ENCODE measurements at regions not wholly inside any gene's neighbourhood (a gene's known extent, or its start where the extent isn't known, plus 50 kb on each side); places are given as distances from the start of the nearest gene placed in this dataset.
"Not testable (repeated sequence)": the region's sequence is repeated elsewhere in the genome, so short reads cannot be mapped to it uniquely, and the experiment has no call there.

- H3K4me3 ChIP-seq (ENCODE audit: low read length), result no peak overlapping the region
- no peak for TF ChIP-seq CTCF (conservative IDR thresholded peaks at IDR 0.05; ENCODE audit: low read length)
- DNase-seq (ENCODE audit: low read depth), result no peak
These were observed 112.9 kb downstream of the FCRL5 start for GRCh38 chr1:157439302-157439954.

GRCh38 chr1:157438613-157439012 is 113.7 kb downstream of the FCRL5 start:
- no peak for TF ChIP-seq CTCF (conservative IDR thresholded peaks at IDR 0.05; ENCODE audit: low read length)
- H3K4me3 ChIP-seq (ENCODE audit: low read length), result no peak overlapping the region
- peak; percentile 7 for DNase-seq (ENCODE audit: low read depth)

- H3K4me3 ChIP-seq (ENCODE audit: low read length), result no peak overlapping the region
- DNase-seq (ENCODE audit: low read depth), result peak; percentile 51
- TF ChIP-seq CTCF (conservative IDR thresholded peaks at IDR 0.05; ENCODE audit: low read length), result no peak
These were observed 114.2 kb downstream of the FCRL5 start for GRCh38 chr1:157438146-157438545.

- TF ChIP-seq CTCF (conservative IDR thresholded peaks at IDR 0.05; ENCODE audit: low read length), result no peak
- no peak overlapping the region for H3K4me3 ChIP-seq (ENCODE audit: low read length)
- DNase-seq (ENCODE audit: low read depth), result no peak
These were observed 115.0 kb downstream of the FCRL5 start for GRCh38 chr1:157437296-157437695.

GRCh38 chr1:157431751-157432150 is 120.6 kb downstream of the FCRL5 start:
- no peak for TF ChIP-seq CTCF (conservative IDR thresholded peaks at IDR 0.05; ENCODE audit: low read length)
- H3K4me3 ChIP-seq (ENCODE audit: low read length), result no peak overlapping the region
- DNase-seq (ENCODE audit: low read depth), result peak; percentile 53

- peak; percentile 31 for DNase-seq (ENCODE audit: low read depth)
- no peak for TF ChIP-seq CTCF (conservative IDR thresholded peaks at IDR 0.05; ENCODE audit: low read length)
- H3K4me3 ChIP-seq (ENCODE audit: low read length), result no peak overlapping the region
These were observed 122.6 kb downstream of the FCRL5 start for GRCh38 chr1:157429601-157430240.

- H3K4me3 ChIP-seq (ENCODE audit: low read length); DNase-seq (ENCODE audit: low read depth): not testable (repeated sequence)
These were observed 128.6 kb downstream of the FCRL5 start for GRCh38 chr1:157423764-157424163.

Data from AG10803 (cell line).